WERI-Rb-1 (cell line): ENCODE measurements at regions not wholly inside any gene's neighbourhood (a gene's known extent, or its start where the extent isn't known, plus 50 kb on each side); places are given as distances from the start of the nearest gene placed in this dataset.

Source experiments
- DNase-seq: peaks from one replicate; pipeline ENCODE4 v3.0.0-alpha.2; 2020
- H3K27ac ChIP-seq: fragments of 250-450 bp; sonication (Bioruptor Pico); 2 replicates; pipeline ENCODE4 v1.5.1; 2020; ENCODE audit warnings: mild to moderate bottlenecking, moderate library complexity
- H3K27me3 ChIP-seq: fragments of 250-450 bp; sonication (Bioruptor Pico); 2 replicates; pipeline ENCODE4 v1.5.1; 2021; ENCODE audit warnings: mild to moderate bottlenecking, low read depth, moderate library complexity; ENCODE audit not compliant: insufficient read depth, severe bottlenecking
- H3K36me3 ChIP-seq: fragments of 250-450 bp; sonication (Bioruptor Pico); 2 replicates; pipeline ENCODE4 v1.5.1; 2020; ENCODE audit warnings: mild to moderate bottlenecking, moderate library complexity
- H3K4me3 ChIP-seq: 2 replicates; pipeline ENCODE4 v1.5.1; 2011; ENCODE audit warnings: low read depth, mild to moderate bottlenecking, control low read depth, low read length
- H3K9me3 ChIP-seq: fragments of 250-450 bp; sonication (Bioruptor Pico); 2 replicates; pipeline ENCODE4 v1.5.1; 2021; ENCODE audit warnings: mild to moderate bottlenecking, moderate library complexity; ENCODE audit not compliant: severe bottlenecking
- CTCF ChIP-seq: IDR thresholded peaks from 2 replicates; pipeline ENCODE4 v1.5.1; 2011; ENCODE audit warnings: low read depth, mild to moderate bottlenecking, control low read depth, inconsistent platforms, low read length

- no peaks in the 10 kb centered on the region for H3K9me3 ChIP-seq
- H3K36me3 ChIP-seq: no peaks in the 10 kb centered on the region
- DNase-seq: no peak
- H3K4me3 ChIP-seq: no peak overlapping the region
- H3K27ac ChIP-seq: no peak overlapping the region
- TF ChIP-seq CTCF: no peak
- no peaks in the 10 kb centered on the region for H3K27me3 ChIP-seq
Observed at GRCh38 chr5:159416438-159416837, 86.2 kb upstream of the IL12B start.

DNA sequence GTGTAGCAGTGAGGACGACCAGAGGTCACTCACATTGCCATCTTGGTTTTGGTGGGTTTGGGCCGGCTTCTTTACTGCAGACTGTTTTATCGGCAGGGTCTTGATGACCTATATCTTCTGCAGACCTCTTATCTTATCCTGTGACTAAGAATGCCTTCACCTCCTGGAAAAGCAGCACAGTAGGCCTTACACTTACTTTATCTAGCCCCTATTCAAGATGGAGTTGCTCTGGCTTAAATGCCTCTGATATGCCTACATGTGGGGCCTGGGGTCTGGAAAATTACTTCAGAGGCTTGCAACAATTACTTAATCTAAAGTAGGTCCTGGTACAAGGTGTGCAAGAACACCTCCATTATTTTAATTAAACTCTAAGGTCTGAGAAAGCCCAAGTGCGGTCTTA lies 86.9 kb upstream of the IL12B start:
- Histone ChIP-seq H3K27me3 (no peaks in the 10 kb centered on the region), H3K27ac (no peak overlapping the region), H3K4me3 (no peak overlapping the region), H3K9me3 (no peaks in the 10 kb centered on the region), H3K36me3 (no peaks in the 10 kb centered on the region)
- no peak for TF ChIP-seq CTCF
- DNase-seq: no peak

DNA sequence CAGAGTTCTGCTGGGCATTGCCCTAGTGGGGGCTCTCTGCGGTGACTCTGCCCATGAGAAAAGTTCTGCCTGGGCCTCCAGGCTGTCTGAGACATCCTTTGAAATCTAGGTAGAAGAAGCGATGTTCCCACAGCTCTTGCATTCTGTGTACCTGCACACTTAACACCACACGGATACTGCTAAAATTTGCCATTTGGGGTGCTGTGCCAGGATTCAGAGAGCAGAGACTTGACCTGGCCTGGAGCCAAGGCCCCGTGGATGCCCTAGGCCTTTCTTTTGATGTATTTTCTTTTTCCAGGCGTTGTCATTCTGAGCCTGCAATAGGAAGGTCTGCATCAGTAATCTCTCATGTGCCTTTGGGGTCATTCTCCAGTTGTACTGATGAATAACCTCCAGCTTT lies 89.3 kb upstream of the IL12B start:
- DNase-seq: no peak
- no peak overlapping the region for H3K4me3 ChIP-seq
- H3K36me3 ChIP-seq: no peaks in the 10 kb centered on the region
- no peaks in the 10 kb centered on the region for H3K9me3 ChIP-seq
- no peaks in the 10 kb centered on the region for H3K27me3 ChIP-seq
- H3K27ac ChIP-seq: no peak overlapping the region
- peak; percentile 29; the same call in 1 of the 2 replicates for TF ChIP-seq CTCF

GRCh38 chr5:159420940-159421339 lies 90.7 kb upstream of the IL12B start:
- no peak overlapping the region for H3K27ac ChIP-seq
- H3K27me3 ChIP-seq: no peaks in the 10 kb centered on the region
- no peaks in the 10 kb centered on the region for H3K36me3 ChIP-seq
- TF ChIP-seq CTCF: no peak
- DNase-seq: no peak
- no peaks in the 10 kb centered on the region for H3K9me3 ChIP-seq
- no peak overlapping the region for H3K4me3 ChIP-seq

GRCh38 chr5:159422361-159422760 lies 92.1 kb upstream of the IL12B start:
- no peaks in the 10 kb centered on the region for H3K27me3 ChIP-seq
- no peaks in the 10 kb centered on the region for H3K9me3 ChIP-seq
- H3K4me3 ChIP-seq: no peak overlapping the region
- no peak overlapping the region for H3K27ac ChIP-seq
- TF ChIP-seq CTCF: no peak
- no peak for DNase-seq
- H3K36me3 ChIP-seq: no peaks in the 10 kb centered on the region

DNA sequence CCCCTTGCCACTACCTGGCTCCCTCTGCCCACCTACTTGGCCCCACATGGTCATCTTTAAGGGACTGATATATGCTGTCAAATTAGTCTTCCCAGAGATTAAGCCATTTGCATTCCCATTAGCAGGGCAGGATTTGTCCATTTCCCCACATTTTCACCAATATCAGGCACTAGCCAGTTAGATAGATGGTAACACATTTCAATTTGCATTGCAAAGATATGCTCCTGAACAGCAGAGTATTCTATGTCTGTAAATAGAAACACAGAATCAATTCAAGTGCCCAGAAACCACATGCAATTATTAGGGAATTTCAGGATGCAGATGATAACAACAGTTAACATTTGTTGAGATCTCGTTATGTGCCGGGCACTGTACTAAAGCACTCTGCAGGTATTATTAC lies 92.6 kb upstream of the IL12B start:
- DNase-seq: no peak

More for the DNA sequence above, 92.6 kb upstream of the IL12B start:
- no peaks in the 10 kb centered on the region for H3K27me3 ChIP-seq
- H3K9me3 ChIP-seq: no peaks in the 10 kb centered on the region
- no peak overlapping the region for H3K4me3 ChIP-seq
- no peak for TF ChIP-seq CTCF
- no peaks in the 10 kb centered on the region for H3K36me3 ChIP-seq
- H3K27ac ChIP-seq: no peak overlapping the region
